CD4-positive, alpha-beta T cell treated with Interleukin-15 for 1 hour (primary cell): ENCODE measurements at regions not wholly inside any gene's neighbourhood (a gene's known extent, or its start where the extent isn't known, plus 50 kb on each side); places are given as distances from the start of the nearest gene placed in this dataset.
"Not testable (repeated sequence)": the region's sequence is repeated elsewhere in the genome, so short reads cannot be mapped to it uniquely, and the experiment has no call there.

Source experiments
- DNase-seq: peaks from one replicate; pipeline ENCODE4 v3.0.0-alpha.2; 2020

- not testable (repeated sequence) for DNase-seq
These were observed 101.7 kb upstream of the NIPA1 start for GRCh38 chr15:22684786-22685185.

GRCh38 chr15:22699881-22700280 lies 86.6 kb upstream of the NIPA1 start:
- DNase-seq, result not testable (repeated sequence)

DNA sequence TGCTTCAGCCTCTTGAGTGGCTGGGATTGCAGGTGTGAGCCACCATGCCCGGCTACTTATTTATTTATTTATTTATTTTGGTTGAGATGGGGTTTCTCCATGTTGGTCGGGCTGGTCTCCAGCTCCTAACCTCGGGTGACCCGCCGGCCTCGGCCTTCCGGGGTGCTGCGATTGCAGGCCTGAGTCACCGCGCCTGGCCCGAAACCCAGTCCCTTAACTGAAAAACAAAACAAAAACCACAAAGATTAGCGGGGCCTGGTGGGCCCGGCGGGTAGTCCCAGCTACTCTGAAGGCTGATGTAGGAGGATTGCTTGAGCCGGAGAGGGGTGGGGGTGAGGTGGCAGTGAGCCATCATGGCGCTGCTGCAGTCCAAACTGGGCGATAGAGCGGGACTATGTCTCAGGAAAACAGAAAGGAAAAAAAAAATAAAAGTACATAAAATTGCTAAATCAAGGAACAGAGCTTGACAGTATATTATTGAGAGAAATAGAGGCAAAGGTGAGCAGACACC lies 75.6 kb upstream of the NIPA1 start:
- DNase-seq, result not testable (repeated sequence)

- DNase-seq, result not testable (repeated sequence)
These were observed 72.5 kb upstream of the NIPA1 start for GRCh38 chr15:22713933-22714332.

GRCh38 chr15:22714358-22715132 lies 71.9 kb upstream of the NIPA1 start:
- DNase-seq, result not testable (repeated sequence)

DNA sequence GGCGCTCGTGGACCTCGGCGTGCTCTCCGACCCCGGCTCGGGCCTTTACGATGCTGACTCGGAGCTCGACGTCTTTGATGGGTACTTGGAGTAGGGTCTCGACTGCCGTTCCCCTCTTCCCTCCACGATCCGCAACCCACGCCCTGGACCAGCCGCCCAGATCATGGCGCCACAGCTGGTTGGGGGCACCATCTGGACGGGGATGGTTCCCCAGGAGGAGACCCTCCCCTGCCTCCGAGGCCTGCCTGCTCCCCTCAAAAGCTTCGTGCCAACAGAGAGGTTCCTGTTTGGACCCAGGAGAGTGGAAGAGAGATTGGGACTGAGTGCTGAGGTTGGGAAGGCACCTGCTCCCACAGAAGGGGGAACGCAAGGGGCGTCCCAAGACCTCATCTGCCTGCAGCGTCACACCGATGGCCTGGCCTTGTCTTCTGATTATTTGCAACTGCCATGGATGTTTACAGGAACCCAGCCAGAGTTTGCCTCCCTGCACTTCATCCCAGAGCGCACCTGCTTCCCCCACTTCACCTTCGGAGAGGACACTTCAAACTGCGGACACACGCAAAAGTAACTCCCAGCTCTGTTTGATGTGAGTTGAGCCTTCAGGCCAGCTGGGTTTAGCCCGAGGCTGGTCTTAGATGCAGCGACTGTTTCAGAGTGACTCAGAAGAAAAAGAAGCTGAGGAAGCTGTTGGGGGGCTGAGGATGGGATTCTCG lies 71.2 kb upstream of the NIPA1 start:
- DNase-seq, result not testable (repeated sequence)

GRCh38 chr15:22719980-22720379 lies 66.5 kb upstream of the NIPA1 start:
- DNase-seq, result not testable (repeated sequence)

GRCh38 chr15:22726104-22726503 lies 60.3 kb upstream of the NIPA1 start:
- DNase-seq, result not testable (repeated sequence)

DNA sequence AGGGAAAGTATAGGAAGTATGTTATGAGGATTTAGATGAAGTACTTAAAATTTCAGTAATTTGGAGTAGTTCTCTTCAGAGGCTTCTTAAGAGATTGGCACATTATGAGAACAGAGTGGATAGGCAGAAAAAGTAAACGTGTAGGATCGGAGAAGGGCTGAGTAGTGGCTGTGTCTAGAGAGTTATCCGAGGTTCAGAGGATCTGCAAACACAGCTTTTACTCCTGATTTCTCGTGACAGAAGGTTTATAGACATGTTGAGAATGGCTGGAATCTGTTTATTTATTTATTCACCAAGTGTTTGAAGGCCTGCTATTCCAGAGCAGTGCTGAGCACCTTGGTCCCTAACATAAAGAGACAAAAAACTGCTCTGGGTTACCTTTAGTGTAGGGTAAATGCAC lies 51.4 kb upstream of the NIPA1 start:
- not testable (repeated sequence) for DNase-seq

DNA sequence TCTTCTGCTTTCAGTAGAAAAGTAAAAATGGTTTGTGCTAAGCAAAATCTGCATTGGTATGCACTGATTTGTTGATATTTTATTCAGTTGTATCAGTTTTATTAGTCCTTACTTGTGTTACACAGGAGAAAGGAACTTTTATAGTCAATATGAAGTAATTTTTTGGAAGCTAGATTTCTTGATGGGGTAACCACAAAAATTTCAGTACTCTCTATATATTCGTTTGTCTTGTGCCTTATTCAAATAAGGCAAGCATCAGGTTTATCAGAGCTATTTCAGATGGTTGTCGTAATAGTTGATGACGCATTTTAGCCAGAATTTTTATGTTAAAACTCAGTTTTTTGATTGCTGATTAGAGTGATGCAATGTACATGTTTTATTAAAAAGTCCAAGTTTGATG lies 50.7 kb upstream of the NIPA1 start:
- DNase-seq, result no peak

GRCh38 chr15:22736200-22736599 lies 50.2 kb upstream of the NIPA1 start:
- not testable (repeated sequence) for DNase-seq
